ENCODE measurements at regions not wholly inside any gene's neighbourhood (a gene's known extent, or its start where the extent isn't known, plus 50 kb on each side); places are given as distances from the start of the nearest gene placed in this dataset.
A peak's percentile ranks its signal among the peaks of the same experiment; 100 is the strongest.
"Not testable (repeated sequence)": the region's sequence is repeated elsewhere in the genome, so short reads cannot be mapped to it uniquely, and the experiment has no call there.

GRCh38 chr4:37555322-37555721, 130.9 kb downstream of the RELL1 start:
- in situ Hi-C loops (cut with HindIII; ENCODE audit: low pct_ligation_motif_present, low sequenced_read_pairs), result no loop called here

GRCh38 chr4:37549866-37550265, 136.3 kb downstream of the RELL1 start:
- H3K27ac ChIP-seq; H3K27me3 ChIP-seq (replicated peaks); in situ Hi-C loops (cut with HindIII; ENCODE audit: low pct_ligation_motif_present, low sequenced_read_pairs); H3K36me3 ChIP-seq (replicated peaks); H3K4me3 ChIP-seq (ENCODE audit: low read depth, low read length); DNase-seq: not testable (repeated sequence)

More at GRCh38 chr4:37555322-37555721, 130.9 kb downstream of the RELL1 start:
- H3K27me3 ChIP-seq (replicated peaks), result no peaks in the 10 kb centered on the region
- H3K4me3 ChIP-seq (ENCODE audit: low read depth, low read length), result no peak overlapping the region
- no peak for TF ChIP-seq CTCF (IDR thresholded peaks at IDR 0.05; ENCODE audit: low read depth, low read length, missing control alignments)
- no peak overlapping the region for H3K27ac ChIP-seq
- no peak for DNase-seq
- no peaks in the 10 kb centered on the region for H3K36me3 ChIP-seq (replicated peaks)

- peak; percentile 97 for DNase-seq
- in situ Hi-C loops (cut with HindIII; ENCODE audit: low pct_ligation_motif_present, low sequenced_read_pairs), result no loop called here
- peak; percentile 12 for TF ChIP-seq CTCF (IDR thresholded peaks at IDR 0.05; ENCODE audit: low read depth, low read length, missing control alignments)
- Histone ChIP-seq H3K27me3 (replicated peaks) (no peaks in the 10 kb centered on the region), H3K4me3 (ENCODE audit: low read depth, low read length) (no peak overlapping the region), H3K27ac (no peak overlapping the region), H3K36me3 (replicated peaks) (no peaks in the 10 kb centered on the region)
These were observed 137.1 kb downstream of the RELL1 start for GRCh38 chr4:37549041-37549440.

GRCh38 chr4:37546586-37546985, 139.6 kb downstream of the RELL1 start:
- no peak for DNase-seq
- Histone ChIP-seq H3K36me3 (replicated peaks) (no peaks in the 10 kb centered on the region), H3K27me3 (replicated peaks) (no peaks in the 10 kb centered on the region), H3K4me3 (ENCODE audit: low read depth, low read length) (no peak overlapping the region), H3K27ac (no peak overlapping the region)
- no peak for TF ChIP-seq CTCF (IDR thresholded peaks at IDR 0.05; ENCODE audit: low read depth, low read length, missing control alignments)
- in situ Hi-C loops (cut with HindIII; ENCODE audit: low pct_ligation_motif_present, low sequenced_read_pairs), result no loop called here

GRCh38 chr4:37542706-37543105, 143.5 kb downstream of the RELL1 start:
- no peak for DNase-seq
- in situ Hi-C loops (cut with HindIII; ENCODE audit: low pct_ligation_motif_present, low sequenced_read_pairs), result no loop called here
- Histone ChIP-seq H3K27ac (no peak overlapping the region), H3K27me3 (replicated peaks) (no peaks in the 10 kb centered on the region), H3K36me3 (replicated peaks) (no peaks in the 10 kb centered on the region), H3K4me3 (ENCODE audit: low read depth, low read length) (no peak overlapping the region)
- TF ChIP-seq CTCF (IDR thresholded peaks at IDR 0.05; ENCODE audit: low read depth, low read length, missing control alignments), result no peak

GRCh38 chr4:37541956-37542355, 144.2 kb downstream of the RELL1 start:
- Histone ChIP-seq H3K36me3 (replicated peaks) (no peaks in the 10 kb centered on the region), H3K4me3 (ENCODE audit: low read depth, low read length) (no peak overlapping the region), H3K27me3 (replicated peaks) (no peaks in the 10 kb centered on the region), H3K27ac (no peak overlapping the region)
- in situ Hi-C loops (cut with HindIII; ENCODE audit: low pct_ligation_motif_present, low sequenced_read_pairs), result no loop called here
- DNase-seq, result no peak
- no peak for TF ChIP-seq CTCF (IDR thresholded peaks at IDR 0.05; ENCODE audit: low read depth, low read length, missing control alignments)

All from brain microvascular endothelial cell (primary cell).